H1 (cell line): ENCODE measurements at regions not wholly inside any gene's neighbourhood (a gene's known extent, or its start where the extent isn't known, plus 50 kb on each side); places are given as distances from the start of the nearest gene placed in this dataset.

ENCODE experiments used
- CTCF ChIA-PET: fragments of 300-600 bp; sonication (Branson Sonifier 250); formaldehyde crosslinking; loops from one replicate; lab custom pipeline; 2021; ENCODE audit not compliant: partially characterized antibody; lab: Charles Lee
- POLR2A ChIA-PET: fragments of 300-600 bp; sonication (Branson Sonifier 250); formaldehyde crosslinking; loops from one replicate; lab custom pipeline; 2021; ENCODE audit warnings: inconsistent platforms; ENCODE audit not compliant: partially characterized antibody; lab: Charles Lee
- DNase-seq, 2 experiments: peaks; one replicate each; pipeline versions ENCODE4 v3.0.0 to v3.0.0-alpha.2; 2010 to 2022; ENCODE audit warnings: low spot score in 2 of 2, low read depth in 1 of 2, mixed read lengths in 1 of 2
- FAIRE-seq: peaks from 2 replicates; lab custom pipeline; 2011; peaks lifted over from hg19 to GRCh38; lab: Jason Lieb, UNC
- H2AFZ ChIP-seq: 2 replicates; pipeline ENCODE4 v1.8.1; 2012; ENCODE audit warnings: low read length, inconsistent platforms
- H2AK5ac ChIP-seq: 2 replicates; pipeline ENCODE4 v1.6.1; 2013; ENCODE audit warnings: low read depth, low read length
- H2BK120ac ChIP-seq: replicated peaks from 2 replicates; pipeline ENCODE3; 2013; ENCODE audit warnings: low read depth, low read length, inconsistent platforms
- H2BK12ac ChIP-seq: 2 replicates; pipeline ENCODE4 v1.6.1; 2013; ENCODE audit warnings: low read depth, low read length
- H2BK15ac ChIP-seq: 2 replicates; pipeline ENCODE4 v1.6.1; 2013; ENCODE audit warnings: low read length
- H2BK20ac ChIP-seq: 2 replicates; pipeline ENCODE4 v1.6.1; 2013; ENCODE audit warnings: low read length
- H2BK5ac ChIP-seq: 2 replicates; pipeline ENCODE4 v1.6.1; 2013; ENCODE audit warnings: low read depth, low read length
- H3K14ac ChIP-seq: 2 replicates; pipeline ENCODE4 v1.6.1; 2013; ENCODE audit warnings: inconsistent platforms; ENCODE audit not compliant: insufficient read length
- H3K18ac ChIP-seq: 2 replicates; pipeline ENCODE4 v1.6.1; 2013; ENCODE audit warnings: low read length; ENCODE audit errors: extremely low read depth
- H3K23ac ChIP-seq: 2 replicates; pipeline ENCODE4 v1.6.1; 2013; ENCODE audit warnings: inconsistent platforms; ENCODE audit not compliant: insufficient read length
- H3K23me2 ChIP-seq: 2 replicates; pipeline ENCODE4 v1.6.1; 2013; ENCODE audit warnings: low read depth, low read length
- H3K27ac ChIP-seq: 2 replicates; pipeline ENCODE4 v1.6.1; 2011; ENCODE audit warnings: low read depth, low read length, inconsistent platforms
- H3K27me3 ChIP-seq, 4 experiments: replicated peaks in 1 of 4; 1 replicate in 1 of 4; 2 replicates in 3 of 4; pipeline versions ENCODE4 v1.6.1 to v1.8.1; 2011 to 2013; ENCODE audit warnings: low read length in 3 of 4, mild to moderate bottlenecking in 3 of 4, inconsistent platforms in 2 of 4, mixed read lengths in 2 of 4, moderate library complexity in 1 of 4; ENCODE audit not compliant: control insufficient read depth in 3 of 4, insufficient read depth in 3 of 4; ENCODE audit errors: extremely low read depth in 1 of 4
- H3K36me3 ChIP-seq, 4 experiments: 2 replicates each; pipeline versions ENCODE4 v1.6.1 to v1.8.1; 2011 to 2013; ENCODE audit warnings: mild to moderate bottlenecking in 4 of 4, low read length in 3 of 4, moderate library complexity in 2 of 4, control low read depth in 1 of 4, inconsistent platforms in 1 of 4; ENCODE audit not compliant: insufficient read depth in 4 of 4, control insufficient read depth in 2 of 4
- H3K4ac ChIP-seq: replicated peaks from 2 replicates; pipeline ENCODE3; 2013; ENCODE audit warnings: low read length, low read depth, mixed read lengths, inconsistent platforms; ENCODE audit not compliant: insufficient read length
- H3K4me1 ChIP-seq, 4 experiments: replicated peaks in 1 of 4; 1 replicate in 1 of 4; 2 replicates in 3 of 4; pipeline versions ENCODE4 v1.6.1 to v1.8.1; 2011 to 2013; ENCODE audit warnings: low read length in 3 of 4, inconsistent platforms in 2 of 4, mixed read lengths in 1 of 4; ENCODE audit not compliant: insufficient read depth in 4 of 4, control insufficient read depth in 3 of 4
- H3K4me2 ChIP-seq, 2 experiments: 2 replicates each; pipeline versions ENCODE4 v1.6.1 to v1.8.1; 2011 to 2013; ENCODE audit warnings: low read depth in 2 of 2, low read length in 2 of 2, control low read depth in 1 of 2, inconsistent platforms in 1 of 2, mild to moderate bottlenecking in 1 of 2; ENCODE audit not compliant: insufficient read depth in 1 of 2
- H3K4me3 ChIP-seq, 4 experiments: fragments of 200-600, 300-600 bp in 1 of 4; sonication (generic), shearing (Covaris generic), sonication (Bioruptor Twin) in 1 of 4; 2 replicates each; pipeline versions ENCODE4 v1.5.1 to v1.8.1; 2011 to 2016; ENCODE audit warnings: low read length in 4 of 4, low read depth in 3 of 4, control low read depth in 2 of 4, inconsistent platforms in 2 of 4, mild to moderate bottlenecking in 2 of 4, mixed read lengths in 1 of 4, moderate library complexity in 1 of 4; ENCODE audit not compliant: insufficient read depth in 2 of 4; ENCODE audit errors: extremely low read depth in 1 of 4
- H3K56ac ChIP-seq: replicated peaks from 2 replicates; pipeline ENCODE3; 2013; ENCODE audit warnings: low read depth, mild to moderate bottlenecking, mixed read lengths, low read length, inconsistent platforms; ENCODE audit not compliant: insufficient read length
- H3K79me1 ChIP-seq: 2 replicates; pipeline ENCODE4 v1.6.1; 2013; ENCODE audit warnings: low read depth, low read length, control low read depth
- H3K79me2 ChIP-seq, 2 experiments: 2 replicates each; pipeline versions ENCODE4 v1.6.1 to v1.8.1; 2012 to 2013; ENCODE audit warnings: low read length in 2 of 2, mild to moderate bottlenecking in 2 of 2, inconsistent platforms in 1 of 2; ENCODE audit not compliant: insufficient read depth in 2 of 2, control insufficient read depth in 1 of 2
- H3K9ac ChIP-seq, 4 experiments: replicated peaks in 1 of 4; 1 replicate in 1 of 4; 2 replicates in 3 of 4; pipeline versions ENCODE4 v1.6.1 to v1.8.1; 2011 to 2013; ENCODE audit warnings: low read depth in 3 of 4, low read length in 3 of 4, control low read depth in 2 of 4, mild to moderate bottlenecking in 2 of 4, moderate library complexity in 2 of 4, inconsistent platforms in 1 of 4; ENCODE audit errors: extremely low read depth in 1 of 4
- H3K9me3 ChIP-seq, 2 experiments: 2 replicates each; pipeline versions ENCODE4 v1.6.1 to v1.8.1; 2012 to 2013; ENCODE audit warnings: mild to moderate bottlenecking in 2 of 2, moderate library complexity in 2 of 2, control low read depth in 1 of 2, inconsistent platforms in 1 of 2, low read depth in 1 of 2, low read length in 1 of 2, mixed read lengths in 1 of 2; ENCODE audit not compliant: insufficient read depth in 2 of 2
- H4K20me1 ChIP-seq, 2 experiments: replicated peaks in 1 of 2; 2 replicates each; pipeline versions ENCODE3 to v1.8.1; 2011 to 2013; ENCODE audit warnings: inconsistent platforms in 2 of 2, low read length in 2 of 2, mild to moderate bottlenecking in 1 of 2; ENCODE audit not compliant: insufficient read depth in 2 of 2, control insufficient read depth in 1 of 2
- H4K5ac ChIP-seq: 2 replicates; pipeline ENCODE4 v1.6.1; 2013; ENCODE audit warnings: low read length, low read depth, mixed read lengths, inconsistent platforms; ENCODE audit not compliant: insufficient read length
- H4K8ac ChIP-seq: 2 replicates; pipeline ENCODE4 v1.8.0; 2013; ENCODE audit warnings: mild to moderate bottlenecking, moderate library complexity, low read length, inconsistent platforms; ENCODE audit not compliant: insufficient read depth; ENCODE audit errors: extremely low read depth
- H4K91ac ChIP-seq: replicated peaks from 2 replicates; pipeline ENCODE3; 2013; ENCODE audit warnings: low read length, mixed read lengths, inconsistent platforms; ENCODE audit not compliant: insufficient read length
- BCL11A ChIP-seq, 2 experiments: IDR thresholded peaks; one replicate each; pipeline ENCODE4 v1.6.1; 2011; ENCODE audit warnings: low read depth in 2 of 2, low read length in 2 of 2, mild to moderate bottlenecking in 2 of 2
- CEBPB ChIP-seq: IDR thresholded peaks from 2 replicates; pipeline ENCODE4 v1.6.1; 2012; ENCODE audit warnings: low read depth, low read length
- CHD1 ChIP-seq: IDR thresholded peaks from 2 replicates; pipeline ENCODE4 v1.6.1; 2012; ENCODE audit warnings: low read depth, low read length, improper control_type of control experiment
- CREB1 ChIP-seq: IDR thresholded peaks from 2 replicates; pipeline ENCODE4 v1.6.1; 2012; ENCODE audit warnings: inconsistent platforms
- CTCF ChIP-seq, 3 experiments: IDR thresholded peaks; 1 replicate in 2 of 3; 2 replicates in 1 of 3; pipeline versions ENCODE4 v1.5.1 to v1.6.1; 2011; ENCODE audit warnings: low read length in 3 of 3, mild to moderate bottlenecking in 3 of 3, inconsistent platforms in 2 of 3, low read depth in 1 of 3, moderate library complexity in 1 of 3; ENCODE audit not compliant: insufficient read depth in 1 of 3; ENCODE audit errors: control extremely low read depth in 1 of 3
- MAX ChIP-seq: IDR thresholded peaks from 2 replicates; pipeline ENCODE4 v1.6.1; 2012; ENCODE audit warnings: inconsistent platforms
- POU5F1 ChIP-seq: IDR thresholded peaks from 2 replicates; pipeline ENCODE4 v1.6.1; 2011; ENCODE audit warnings: low read depth, mild to moderate bottlenecking, low read length, moderate library complexity
- RXRA ChIP-seq: IDR thresholded peaks from 2 replicates; pipeline ENCODE4 v1.6.1; 2011; ENCODE audit warnings: low read depth, mild to moderate bottlenecking, low read length, moderate library complexity; ENCODE audit not compliant: insufficient read depth
- SP2 ChIP-seq: IDR thresholded peaks from 2 replicates; pipeline ENCODE4 v1.6.1; 2012; ENCODE audit warnings: mild to moderate bottlenecking, low read length, inconsistent platforms
- TAF1 ChIP-seq: IDR thresholded peaks from 2 replicates; pipeline ENCODE4 v1.6.1; 2011; ENCODE audit warnings: mild to moderate bottlenecking, low read depth, low read length
- TBP ChIP-seq: IDR thresholded peaks from 2 replicates; pipeline ENCODE4 v1.6.1; 2011; ENCODE audit warnings: low read depth, low read length, improper control_type of control experiment
- WGBS, 2 experiments: shearing (Covaris generic) in 1 of 2; methylation state at CpG; one replicate each; pipeline versions ENCODE4 v1.1.6 to v1.1.7; 2013 to 2015; ENCODE audit warnings: low lambda C conversion rate in 2 of 2, mixed read lengths in 2 of 2, inconsistent platforms in 1 of 2, low coverage in 1 of 2, missing lambda C conversion rate in 1 of 2; ENCODE audit not compliant: insufficient replicate concordance in 2 of 2, insufficient coverage in 1 of 2, insufficient read length in 1 of 2; ENCODE audit errors: extremely low coverage in 1 of 2, missing lambda C conversion rate in 1 of 2; 5-methylcytosine and 5-hydroxymethylcytosine counted together

- H3K27ac ChIP-seq, result no peak overlapping the region
- no peak overlapping the region for H4K5ac ChIP-seq
- WGBS, 2 experiments, result 90% methylated on average over 3 of the region's 3 CpGs; no CpG with 5 or more reads in 1 of the 2 experiments
- no peak overlapping the region for H3K4me3 ChIP-seq
- no peak overlapping the region for H3K4ac ChIP-seq
- no peak overlapping the region for H3K18ac ChIP-seq
- DNase-seq, result no peak
- H3K56ac ChIP-seq, result no peak overlapping the region
- no peaks in the 10 kb centered on the region for H3K27me3 ChIP-seq
- peak overlapping the region; percentile 15 for H3K23ac ChIP-seq
- H2AK5ac ChIP-seq, result no peak overlapping the region
- CTCF ChIA-PET, result interaction anchor here (0.8 to 1.3 kb wide), 3 partner anchors 8 to 25 kb away, joined by 3 to 4 read pairs (median 3); no protein-coding TSS in a partner anchor
- no peak overlapping the region for H3K9ac ChIP-seq
- H3K14ac ChIP-seq, result no peak overlapping the region
- no peaks in the 10 kb centered on the region for H3K4me1 ChIP-seq
- no peak overlapping the region for H2BK120ac ChIP-seq
- H4K20me1 ChIP-seq, result no peaks in the 10 kb centered on the region
- H2BK12ac ChIP-seq, result no peak overlapping the region
- POLR2A ChIA-PET, result no interaction called here
- H2BK20ac ChIP-seq, result no peak overlapping the region
- H2AFZ ChIP-seq, result peak overlapping the region; percentile 7; the same call in 1 of the 2 replicates
- H3K79me2 ChIP-seq, result no peaks in the 10 kb centered on the region
- no peaks in the 10 kb centered on the region for H3K79me1 ChIP-seq
- H3K9me3 ChIP-seq, result no peaks in the 10 kb centered on the region
- H4K8ac ChIP-seq, result no peak overlapping the region
- no peak overlapping the region for H2BK15ac ChIP-seq
- no peaks in the 10 kb centered on the region; the same call in 1 of the 2 replicates for H3K23me2 ChIP-seq
- no peak overlapping the region for H3K4me2 ChIP-seq
- no peak for FAIRE-seq
- no peak overlapping the region for H2BK5ac ChIP-seq
- no peak overlapping the region for H4K91ac ChIP-seq
- no peaks in the 10 kb centered on the region for H3K36me3 ChIP-seq
- TF ChIP-seq MAX, result no peak
- no peak for TF ChIP-seq SP2
- TF ChIP-seq TAF1, result no peak
- no peak for TF ChIP-seq POU5F1
- TF ChIP-seq CEBPB, result no peak
- no peak for TF ChIP-seq RXRA
- TF ChIP-seq CREB1, result no peak
- TF ChIP-seq BCL11A (IDR thresholded peaks at IDR 0.05; ENCODE audit: low read depth in 2 of 2, low read length in 2 of 2), result no peak
- TF ChIP-seq CHD1, result no peak
- no peak for TF ChIP-seq CTCF (IDR thresholded peaks at IDR 0.05; ENCODE audit: control extremely low read depth in 1 of 3, insufficient read depth in 1 of 3, low read depth in 1 of 3, low read length in 3 of 3)
- no peak for TF ChIP-seq TBP
Measured at GRCh38 chr6:130557481-130558112, 191.8 kb downstream of the TMEM200A start.
